Transverse colon (tissue), 3 donors: ENCODE measurements at regions not wholly inside any gene's neighbourhood (a gene's known extent, or its start where the extent isn't known, plus 50 kb on each side); places are given as distances from the start of the nearest gene placed in this dataset.

Experiments used
- EP300 ChIP-seq: sonication (generic); formaldehyde crosslinking; IDR thresholded peaks from one replicate; pipeline ENCODE4 v1.6.1; 2017; ENCODE audit warnings: antibody characterized with exemption, low read depth
- POLR2A ChIP-seq: fragments of 450-650 bp; IDR thresholded peaks from one replicate; pipeline ENCODE4 v1.6.1; 2016; ENCODE audit warnings: antibody characterized with exemption, mild to moderate bottlenecking, moderate library complexity
- TF ChIP-seq, protein P1 (sequence below), 5 experiments: fragments of 200-600 bp in 3 of 5; fragments of 450-650 bp in 2 of 5; sonication (generic) in 3 of 5; IDR thresholded peaks; 1 replicate in 2 of 5; 2 replicates in 3 of 5; pipeline ENCODE4 v1.5.1; 2016 to 2017; ENCODE audit warnings: antibody characterized with exemption in 5 of 5, inconsistent platforms in 3 of 5, mild to moderate bottlenecking in 2 of 5, moderate library complexity in 1 of 5

DNA sequence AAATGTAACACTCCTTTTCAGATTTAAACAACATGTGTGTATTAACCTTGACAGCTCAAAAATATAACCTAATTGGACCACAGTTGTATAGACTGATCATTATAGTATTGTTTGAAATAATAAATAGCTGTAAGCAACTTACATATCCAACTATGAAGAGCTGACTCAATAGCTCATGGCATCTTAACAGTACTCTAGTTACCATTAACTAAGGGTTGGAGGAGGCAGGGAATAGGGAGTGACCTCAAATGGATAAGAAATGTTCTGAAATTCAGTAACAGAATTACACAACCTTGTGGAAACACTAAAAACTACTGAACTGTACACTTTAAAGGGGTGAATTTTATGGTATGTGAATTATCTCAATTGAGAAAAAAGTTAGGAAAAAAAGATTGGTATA, 136.5 kb upstream of the CPEB2 start:
- TF ChIP-seq, protein P1, sequence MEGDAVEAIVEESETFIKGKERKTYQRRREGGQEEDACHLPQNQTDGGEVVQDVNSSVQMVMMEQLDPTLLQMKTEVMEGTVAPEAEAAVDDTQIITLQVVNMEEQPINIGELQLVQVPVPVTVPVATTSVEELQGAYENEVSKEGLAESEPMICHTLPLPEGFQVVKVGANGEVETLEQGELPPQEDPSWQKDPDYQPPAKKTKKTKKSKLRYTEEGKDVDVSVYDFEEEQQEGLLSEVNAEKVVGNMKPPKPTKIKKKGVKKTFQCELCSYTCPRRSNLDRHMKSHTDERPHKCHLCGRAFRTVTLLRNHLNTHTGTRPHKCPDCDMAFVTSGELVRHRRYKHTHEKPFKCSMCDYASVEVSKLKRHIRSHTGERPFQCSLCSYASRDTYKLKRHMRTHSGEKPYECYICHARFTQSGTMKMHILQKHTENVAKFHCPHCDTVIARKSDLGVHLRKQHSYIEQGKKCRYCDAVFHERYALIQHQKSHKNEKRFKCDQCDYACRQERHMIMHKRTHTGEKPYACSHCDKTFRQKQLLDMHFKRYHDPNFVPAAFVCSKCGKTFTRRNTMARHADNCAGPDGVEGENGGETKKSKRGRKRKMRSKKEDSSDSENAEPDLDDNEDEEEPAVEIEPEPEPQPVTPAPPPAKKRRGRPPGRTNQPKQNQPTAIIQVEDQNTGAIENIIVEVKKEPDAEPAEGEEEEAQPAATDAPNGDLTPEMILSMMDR (IDR thresholded peaks at IDR 0.05): no peak
- TF ChIP-seq EP300: no peak
- no peak for TF ChIP-seq POLR2A
